Smooth muscle cell (in vitro differentiated cells): ENCODE measurements at regions not wholly inside any gene's neighbourhood (a gene's known extent, or its start where the extent isn't known, plus 50 kb on each side); places are given as distances from the start of the nearest gene placed in this dataset.

Experiments used
- DNase-seq: peaks from one replicate; lab custom pipeline; 2025; ENCODE audit not compliant: unreplicated experiment; lab: John Stamatoyannopoulos, UW
- H2AFZ ChIP-seq: fragments of 200-600 bp; sonication (generic); 2 replicates; pipeline ENCODE4 v1.6.0; 2016; ENCODE audit warnings: antibody characterized with exemption, low read depth, mild to moderate bottlenecking
- H3F3A ChIP-seq: fragments of 200-600 bp; sonication (generic); 2 replicates; pipeline ENCODE4 v1.6.0; 2017; ENCODE audit warnings: antibody characterized with exemption, low read depth
- H3K27ac ChIP-seq: fragments of 200-600 bp; sonication (generic); 2 replicates; pipeline ENCODE4 v1.5.1; 2016; ENCODE audit warnings: low read depth, mild to moderate bottlenecking
- H3K27me3 ChIP-seq: fragments of 200-600 bp; sonication (generic); 2 replicates; pipeline ENCODE4 v1.6.1; 2016; ENCODE audit warnings: low read depth, mild to moderate bottlenecking
- H3K36me3 ChIP-seq: fragments of 200-600 bp; sonication (generic); 2 replicates; pipeline ENCODE4 v1.5.1; 2016; ENCODE audit warnings: low read depth
- H3K4me1 ChIP-seq: fragments of 200-600 bp; sonication (generic); 2 replicates; pipeline ENCODE4 v1.5.1; 2016; ENCODE audit warnings: low read depth
- H3K4me2 ChIP-seq: fragments of 200-600 bp; sonication (generic); 2 replicates; pipeline ENCODE4 v1.6.0; 2016; ENCODE audit warnings: mild to moderate bottlenecking
- H3K4me3 ChIP-seq: fragments of 200-600 bp; sonication (generic); 2 replicates; pipeline ENCODE4 v1.5.1; 2016; ENCODE audit warnings: mild to moderate bottlenecking
- H3K79me2 ChIP-seq: fragments of 200-600 bp; sonication (generic); 2 replicates; pipeline ENCODE4 v1.6.0; 2016; ENCODE audit warnings: low read depth, mild to moderate bottlenecking
- H3K9ac ChIP-seq: fragments of 200-600 bp; sonication (generic); 2 replicates; pipeline ENCODE4 v1.6.0; 2016; ENCODE audit warnings: low read depth
- H3K9me3 ChIP-seq: fragments of 200-600 bp; sonication (generic); replicated peaks from 2 replicates; pipeline ENCODE4 v1.5.1; 2016; ENCODE audit warnings: low read depth
- H4K20me1 ChIP-seq: fragments of 200-600 bp; sonication (generic); 2 replicates; pipeline ENCODE4 v1.6.0; 2016; ENCODE audit warnings: low read depth
- CTCF ChIP-seq: fragments of 200-600 bp; sonication (generic); IDR thresholded peaks from 2 replicates; pipeline ENCODE4 v1.5.1; 2017; ENCODE audit warnings: borderline replicate concordance, mild to moderate bottlenecking, antibody characterized with exemption; ENCODE audit not compliant: insufficient read depth, poor library complexity, severe bottlenecking
- WGBS: methylation state at CpG from one replicate; pipeline ENCODE4 v1.1.7; 2016; ENCODE audit warnings: low lambda C conversion rate; 5-methylcytosine and 5-hydroxymethylcytosine counted together

DNA sequence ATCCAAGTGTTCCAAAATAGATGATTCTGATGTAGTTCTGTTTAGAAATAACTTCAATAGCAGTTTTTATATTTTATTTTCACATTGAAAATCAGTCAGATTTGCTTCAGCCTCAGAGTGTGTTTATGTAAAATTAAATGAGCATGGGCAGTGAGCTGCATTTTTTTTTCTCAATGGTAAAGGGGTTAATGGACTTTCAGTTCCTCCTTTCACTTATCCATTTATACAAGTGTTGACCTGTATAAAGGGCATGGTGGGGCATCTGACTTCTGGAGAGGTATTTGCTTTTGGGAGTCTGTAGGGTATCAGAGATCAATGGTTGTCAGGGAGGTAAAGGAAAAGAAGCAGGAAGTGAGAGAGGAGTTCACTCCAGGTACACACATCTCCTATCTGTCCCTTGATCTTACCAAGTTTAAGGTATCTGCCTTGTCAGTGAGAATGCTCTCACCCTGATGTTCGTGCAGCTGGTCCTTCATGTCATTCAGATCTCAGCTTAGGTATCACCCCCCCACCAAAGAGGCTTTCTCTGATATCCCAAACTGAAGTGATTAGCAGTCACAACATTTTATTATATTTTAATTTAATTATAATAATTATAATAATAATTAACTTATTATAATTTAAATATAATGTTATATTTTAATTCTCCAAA is 181.6 kb upstream of the LMNTD1 start:
- no peak for DNase-seq
- H2AFZ ChIP-seq = no peak overlapping the region
- no peaks in the 10 kb centered on the region for H3K27me3 ChIP-seq
- H3K9ac ChIP-seq = no peak overlapping the region
- H3K79me2 ChIP-seq = no peaks in the 10 kb centered on the region
- peaks cover 5% of the 10 kb centered on the region for H3F3A ChIP-seq
- no peak overlapping the region for H3K4me3 ChIP-seq
- H4K20me1 ChIP-seq = no peaks in the 10 kb centered on the region
- no peaks in the 10 kb centered on the region for H3K9me3 ChIP-seq
- no peaks in the 10 kb centered on the region for H3K36me3 ChIP-seq
- no peak overlapping the region for H3K4me2 ChIP-seq
- H3K4me1 ChIP-seq = peaks cover 13% of the 10 kb centered on the region
- no peak for TF ChIP-seq CTCF
- H3K27ac ChIP-seq = no peak overlapping the region
- WGBS = 97% methylated on average over 1 of the region's 1 CpG

DNA sequence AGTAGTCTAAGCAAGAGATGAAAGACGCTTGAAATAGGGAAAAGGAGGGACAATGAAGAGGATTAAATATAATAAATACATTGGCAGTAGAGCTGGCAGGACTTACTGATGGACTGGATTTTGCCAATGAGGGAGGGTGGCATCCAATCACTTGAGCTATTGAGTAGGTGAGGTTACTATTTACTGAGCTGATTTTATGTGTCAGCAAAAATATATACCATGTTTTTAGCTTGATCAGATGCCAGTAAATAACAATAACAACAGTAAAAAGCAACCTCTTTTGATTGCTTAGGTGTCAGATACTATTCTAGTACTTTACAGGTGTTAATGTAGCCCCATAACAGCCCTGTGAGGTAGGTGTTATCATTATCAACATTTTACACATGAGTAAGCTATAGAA is 187.5 kb upstream of the LMNTD1 start:
- no peak for TF ChIP-seq CTCF
- H3K4me1 ChIP-seq = peaks cover 3% of the 10 kb centered on the region
- no peaks in the 10 kb centered on the region for H3K27me3 ChIP-seq
- no peak overlapping the region for H3K9ac ChIP-seq
- no peak overlapping the region for H2AFZ ChIP-seq
- H3K79me2 ChIP-seq = no peaks in the 10 kb centered on the region
- H3K4me3 ChIP-seq = no peak overlapping the region
- H3K36me3 ChIP-seq = no peaks in the 10 kb centered on the region
- no peak for DNase-seq
- H3F3A ChIP-seq = peaks cover 9% of the 10 kb centered on the region
- H3K4me2 ChIP-seq = no peak overlapping the region
- WGBS = 93% methylated on average over 1 of the region's 1 CpG
- H3K27ac ChIP-seq = no peak overlapping the region
- no peaks in the 10 kb centered on the region for H4K20me1 ChIP-seq
- H3K9me3 ChIP-seq = no peaks in the 10 kb centered on the region

- no peak for TF ChIP-seq CTCF
- Histone ChIP-seq H3K79me2 (no peaks in the 10 kb centered on the region), H3K4me3 (no peak overlapping the region), H3K4me2 (peak overlapping the region; percentile 52), H3K36me3 (no peaks in the 10 kb centered on the region), H2AFZ (peak overlapping the region; percentile 34), H3F3A (peaks cover 9% of the 10 kb centered on the region), H3K27ac (peak overlapping the region; percentile 59), H3K9me3 (no peaks in the 10 kb centered on the region), H3K4me1 (peaks cover 3% of the 10 kb centered on the region), H3K9ac (no peak overlapping the region), H4K20me1 (no peaks in the 10 kb centered on the region), H3K27me3 (no peaks in the 10 kb centered on the region)
- no peak for DNase-seq
- 52% methylated on average over 1 of the region's 1 CpG for WGBS
Observed at GRCh38 chr12:25741917-25742316, 188.8 kb upstream of the LMNTD1 start.

- Histone ChIP-seq H3K9ac (no peak overlapping the region), H3K27ac (no peak overlapping the region), H3K27me3 (no peaks in the 10 kb centered on the region), H2AFZ (no peak overlapping the region), H3K4me1 (peaks cover 3% of the 10 kb centered on the region), H3K79me2 (no peaks in the 10 kb centered on the region), H3F3A (peaks cover 9% of the 10 kb centered on the region), H3K4me2 (no peak overlapping the region), H3K36me3 (no peaks in the 10 kb centered on the region), H3K4me3 (no peak overlapping the region), H4K20me1 (no peaks in the 10 kb centered on the region), H3K9me3 (no peaks in the 10 kb centered on the region)
- 73% methylated on average over 5 of the region's 5 CpGs for WGBS
- DNase-seq = no peak
- TF ChIP-seq CTCF = no peak
Observed at GRCh38 chr12:25743679-25744215, 190.7 kb upstream of the LMNTD1 start.
